Skin of body (tissue), 1 donor: ENCODE measurements at regions not wholly inside any gene's neighbourhood (a gene's known extent, or its start where the extent isn't known, plus 50 kb on each side); places are given as distances from the start of the nearest gene placed in this dataset.

Experiments used
- DNase-seq: peaks from one replicate; lab custom pipeline; 2025; lab: John Stamatoyannopoulos, UW

GRCh38 chr14:66152747-66153146 lies 333.4 kb upstream of the CCDC196 start:
- peak; percentile 59 for DNase-seq

- no peak for DNase-seq
Observed at GRCh38 chr14:66163023-66163422, 323.1 kb upstream of the CCDC196 start.

DNA sequence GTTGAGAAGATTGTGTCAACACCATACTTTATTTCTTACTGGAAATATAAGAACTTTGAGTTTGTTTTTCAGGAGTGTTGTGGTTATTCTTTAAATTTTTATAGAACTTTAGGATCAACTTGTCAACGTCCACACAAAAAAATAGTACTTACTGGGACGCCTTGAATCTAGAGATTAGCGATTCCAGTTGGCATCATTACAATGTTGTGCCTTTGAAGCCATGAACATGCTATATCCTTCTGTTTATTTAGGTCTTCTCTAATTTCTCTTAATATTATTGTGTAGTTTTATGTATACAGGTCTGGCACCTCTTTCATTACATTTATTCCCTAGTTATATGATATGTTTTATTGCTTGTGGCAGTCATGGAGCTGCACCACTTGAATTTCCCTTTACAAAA lies 320.8 kb upstream of the CCDC196 start:
- DNase-seq, result no peak

DNA sequence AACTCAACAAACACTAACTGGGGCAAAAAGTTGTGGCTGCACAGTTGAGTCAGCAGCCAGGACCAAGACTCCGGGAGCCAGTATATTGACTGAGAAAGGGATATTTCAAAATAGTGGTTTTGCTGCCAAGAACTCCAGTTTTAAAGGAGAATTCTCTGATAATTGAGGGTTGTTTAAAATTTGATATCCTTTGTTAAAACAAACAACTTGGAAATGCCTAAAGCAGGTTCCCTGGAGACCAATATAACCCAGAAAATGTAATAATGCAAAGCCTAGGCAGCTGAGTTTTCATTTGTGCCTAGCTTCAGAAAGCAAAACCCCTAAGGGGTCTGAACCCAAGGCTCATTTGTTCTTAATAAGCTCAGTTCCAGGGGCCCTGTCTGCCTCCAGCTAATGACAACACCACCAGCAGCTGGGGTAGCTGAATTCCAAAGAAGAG lies 311.7 kb upstream of the CCDC196 start:
- DNase-seq, result peak; percentile 7

DNA sequence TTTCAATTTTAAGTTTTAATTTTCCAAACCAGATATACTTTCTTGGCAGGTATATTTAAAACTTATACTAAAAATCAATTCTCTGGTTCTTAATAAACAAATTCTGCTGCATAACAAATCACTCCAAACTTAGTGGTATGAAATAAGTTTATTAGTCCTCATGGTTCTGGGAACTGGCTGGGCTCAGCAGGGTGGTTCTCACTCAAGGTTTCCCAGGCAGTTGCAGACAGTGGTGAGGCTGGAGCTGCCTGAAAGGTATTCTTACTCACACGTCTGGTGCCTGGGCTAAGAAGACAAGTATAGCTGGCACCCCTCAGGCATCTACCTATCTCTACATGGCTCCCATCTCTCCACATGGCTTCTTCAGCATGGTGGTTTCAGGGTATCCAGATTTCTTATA lies 308.2 kb upstream of the CCDC196 start:
- no peak for DNase-seq

- DNase-seq, result no peak
Observed at GRCh38 chr14:66196670-66197069, 289.5 kb upstream of the CCDC196 start.

DNA sequence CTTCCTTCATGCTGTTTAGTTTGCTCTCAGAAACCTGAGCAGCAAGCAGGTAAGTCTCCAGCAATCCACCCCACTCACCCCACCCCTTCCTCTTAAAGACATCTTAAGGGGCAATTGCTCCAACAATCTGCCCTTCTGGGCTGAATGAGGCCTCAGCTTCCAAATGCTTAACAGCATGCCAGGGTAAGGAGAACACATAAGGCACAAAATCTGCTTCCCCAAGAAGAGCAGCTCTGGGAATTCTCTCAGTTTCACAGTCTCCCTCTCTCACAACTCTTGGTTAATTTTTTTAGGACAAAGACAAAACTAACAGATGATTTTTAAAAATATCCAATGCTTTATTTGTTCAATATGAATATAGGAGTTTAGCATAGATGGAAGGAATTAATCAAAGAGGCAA lies 288.9 kb upstream of the CCDC196 start:
- no peak for DNase-seq

DNA sequence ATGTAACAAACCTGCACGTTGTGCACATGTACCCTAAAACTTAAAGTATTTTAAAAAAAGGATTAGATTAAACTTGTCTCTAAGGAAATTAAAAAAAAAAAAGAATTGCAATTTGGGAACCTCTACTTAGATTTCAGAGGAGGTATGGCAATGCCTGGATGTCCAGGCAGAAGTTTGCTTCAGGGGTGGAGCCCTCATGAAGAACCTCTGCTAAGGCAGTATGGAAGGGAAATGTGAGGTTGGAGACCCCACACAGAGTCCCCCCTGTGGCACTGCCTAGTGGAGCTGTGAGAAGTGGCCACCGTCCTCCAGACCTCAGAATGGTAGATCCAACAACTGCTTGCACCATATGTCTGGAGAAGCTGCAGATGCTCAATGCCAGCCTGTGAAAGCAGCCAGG lies 279.6 kb upstream of the CCDC196 start:
- DNase-seq, result no peak

DNA sequence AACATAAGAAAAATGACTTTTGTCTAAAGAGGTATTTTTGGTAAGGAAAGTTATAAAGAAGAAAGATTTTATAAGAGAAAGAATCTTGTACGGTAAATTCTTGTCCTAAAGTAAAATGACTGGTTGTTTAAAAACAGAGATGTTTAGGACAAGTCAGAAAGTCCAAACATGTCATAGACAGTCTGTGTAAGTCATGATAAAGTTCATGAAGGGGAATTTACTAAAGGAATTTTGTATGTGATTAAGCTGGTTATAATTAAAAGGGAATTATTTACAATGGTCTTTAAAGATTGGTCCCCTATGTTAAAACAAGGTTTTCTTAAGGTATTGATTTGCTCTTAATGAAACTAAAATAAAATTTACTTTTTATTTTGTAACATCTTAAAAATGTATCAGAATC lies 269.4 kb upstream of the CCDC196 start:
- DNase-seq, result no peak

- no peak for DNase-seq
Observed at GRCh38 chr14:66219886-66220285, 266.3 kb upstream of the CCDC196 start.

- no peak for DNase-seq
Observed at GRCh38 chr14:66224492-66225178, 261.5 kb upstream of the CCDC196 start.

- DNase-seq, result no peak
Observed at GRCh38 chr14:66225337-66225736, 260.8 kb upstream of the CCDC196 start.

DNA sequence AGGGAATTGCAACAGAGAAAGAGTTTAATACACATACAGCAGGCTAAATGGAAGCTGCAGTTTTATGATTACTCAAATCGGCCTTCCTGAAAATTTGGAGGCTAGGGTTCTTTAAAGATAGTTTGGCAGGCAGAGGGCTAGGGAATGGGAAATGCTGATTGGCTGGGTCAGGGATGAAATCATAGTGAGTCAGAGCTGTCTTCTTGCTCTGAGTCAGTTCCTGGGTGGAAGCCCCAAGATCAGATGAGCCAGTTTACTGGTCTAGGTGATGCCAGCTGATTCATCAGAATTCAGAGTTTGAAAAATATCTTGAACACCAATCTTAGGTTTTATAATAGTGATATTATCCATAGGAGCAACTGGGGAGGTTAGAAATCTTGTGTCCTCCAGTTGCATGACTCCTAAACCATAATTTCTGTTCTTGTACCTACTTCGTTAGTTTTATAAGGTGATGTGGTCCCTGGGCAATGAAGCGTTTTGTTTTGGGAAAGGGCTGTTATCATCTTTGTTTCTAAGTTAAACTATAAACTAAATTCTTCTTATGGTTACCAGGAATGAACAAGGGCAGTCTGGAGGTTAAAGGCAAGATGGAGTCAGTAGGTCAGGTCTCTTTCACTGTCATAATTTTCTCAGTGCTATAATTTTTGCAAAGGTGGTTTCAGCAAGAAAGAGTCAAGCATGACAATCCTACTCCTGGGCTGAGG lies 257.8 kb upstream of the CCDC196 start:
- DNase-seq, result no peak

DNA sequence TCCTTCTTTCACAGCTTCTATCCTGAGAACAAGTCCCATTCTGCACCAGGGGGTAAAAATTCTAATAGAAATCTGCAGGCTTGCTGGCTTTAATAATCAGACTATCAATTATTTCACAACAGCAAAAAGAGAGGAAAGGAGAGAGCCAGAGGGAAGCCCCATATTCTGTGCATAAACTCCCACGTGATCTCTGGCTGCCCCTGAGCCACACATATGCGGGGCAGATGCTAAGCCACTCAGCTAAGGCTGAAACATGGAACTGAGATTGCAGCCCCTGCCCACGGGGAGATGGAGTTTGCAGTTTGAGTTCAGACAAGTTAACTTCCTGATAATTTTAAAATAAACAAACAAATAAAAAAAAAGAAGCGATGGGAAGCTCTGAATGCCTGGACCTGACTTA lies 254.4 kb upstream of the CCDC196 start:
- DNase-seq, result peak; percentile 76

GRCh38 chr14:66233591-66233990 lies 252.6 kb upstream of the CCDC196 start:
- DNase-seq, result no peak

- no peak for DNase-seq
Observed at GRCh38 chr14:66234411-66234810, 251.8 kb upstream of the CCDC196 start.

DNA sequence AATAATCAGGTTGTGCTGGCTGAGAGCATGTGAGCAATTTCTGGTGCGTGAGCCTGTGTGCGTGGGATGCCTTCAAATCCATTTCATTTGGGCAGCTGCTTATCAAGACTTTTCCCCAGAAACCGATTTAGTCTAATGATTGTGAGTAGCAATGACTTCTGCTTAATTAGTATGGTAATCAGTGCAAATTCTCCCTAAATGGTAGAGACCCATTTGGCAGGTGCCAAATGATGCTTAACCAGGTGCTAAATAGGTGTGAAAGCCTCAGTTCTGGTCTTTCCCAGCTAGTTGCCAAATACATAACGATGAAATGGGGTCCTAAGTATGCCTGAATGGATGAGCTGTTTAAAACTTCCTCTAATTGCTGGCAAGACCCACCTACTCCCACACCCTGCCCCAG lies 248.4 kb upstream of the CCDC196 start:
- DNase-seq, result no peak

DNA sequence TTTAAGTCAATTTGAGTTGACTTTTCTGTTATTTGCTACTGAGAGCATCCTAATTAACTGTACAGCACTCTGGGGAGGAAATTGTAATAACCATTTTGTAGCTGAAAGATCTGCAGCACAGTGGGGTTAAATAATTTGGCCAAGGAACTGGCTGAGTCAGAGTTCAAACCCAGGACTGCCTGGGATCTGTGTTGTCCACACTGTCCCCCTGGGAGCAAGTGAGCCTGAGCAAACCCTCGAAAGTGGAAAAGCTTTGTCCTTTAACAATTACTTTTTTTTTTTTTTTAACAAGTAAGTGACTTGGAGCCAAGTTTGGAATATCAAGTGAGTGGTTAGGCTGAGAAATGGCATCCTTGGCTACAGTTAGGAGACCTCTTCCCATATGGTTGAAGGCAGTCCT lies 247.2 kb upstream of the CCDC196 start:
- DNase-seq, result no peak

DNA sequence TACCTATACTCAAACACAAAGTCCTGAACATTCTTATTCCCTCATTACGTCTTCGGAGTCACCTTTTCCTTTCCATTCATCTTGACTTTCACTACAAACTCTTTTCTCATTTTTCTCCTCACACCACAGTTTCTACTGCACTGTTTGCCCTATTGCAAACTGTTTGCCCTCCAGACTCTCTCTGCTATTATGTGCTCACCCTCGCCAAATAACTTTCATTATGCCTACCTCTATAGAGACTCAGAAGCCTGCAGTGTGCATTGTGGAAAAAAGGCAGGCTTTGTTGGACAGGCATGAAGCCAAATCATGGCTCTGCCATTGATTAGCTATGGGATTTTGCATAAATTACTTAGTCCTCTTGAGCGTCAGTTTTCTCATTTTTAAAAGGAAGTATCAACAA lies 246.6 kb upstream of the CCDC196 start:
- DNase-seq, result no peak

DNA sequence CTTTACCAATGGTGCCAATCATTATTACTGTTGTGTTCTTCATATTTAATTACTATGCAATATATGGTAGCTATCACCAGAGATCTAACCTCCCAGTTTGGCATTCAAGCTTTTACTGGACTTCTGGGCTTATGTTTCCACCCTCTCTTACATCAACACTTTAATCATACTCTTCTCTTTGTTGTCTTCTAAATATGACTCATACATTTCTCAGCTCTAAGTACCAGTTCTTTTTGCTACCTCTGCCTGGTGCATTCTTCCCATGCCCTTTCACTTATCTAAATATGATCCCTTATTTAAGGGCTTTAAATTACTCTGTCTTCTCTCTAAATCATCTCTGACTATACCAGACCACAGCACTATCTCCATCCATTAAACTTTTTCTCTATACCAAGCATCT lies 246.1 kb upstream of the CCDC196 start:
- no peak for DNase-seq

- DNase-seq, result no peak
Observed at GRCh38 chr14:66242001-66242400, 244.2 kb upstream of the CCDC196 start.

DNA sequence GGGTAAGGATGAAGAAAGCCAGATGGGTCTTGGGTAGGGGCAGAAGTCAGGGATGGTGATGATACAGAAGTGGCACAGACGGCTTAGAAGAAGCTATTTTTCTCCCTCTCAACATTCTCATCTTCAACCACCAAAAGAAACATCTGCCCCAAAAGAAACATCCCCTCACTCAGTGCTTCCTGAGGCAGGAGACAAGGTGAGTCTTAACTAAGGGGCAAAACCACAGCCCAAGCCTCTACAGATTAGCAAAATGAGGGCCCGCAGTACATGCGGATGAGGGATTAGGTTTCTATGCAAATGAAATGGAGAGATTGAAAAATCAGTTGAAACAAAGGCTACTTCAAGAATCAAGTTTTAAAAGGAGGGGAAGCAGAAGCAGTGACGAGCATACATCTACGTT lies 241.3 kb upstream of the CCDC196 start:
- DNase-seq, result no peak

DNA sequence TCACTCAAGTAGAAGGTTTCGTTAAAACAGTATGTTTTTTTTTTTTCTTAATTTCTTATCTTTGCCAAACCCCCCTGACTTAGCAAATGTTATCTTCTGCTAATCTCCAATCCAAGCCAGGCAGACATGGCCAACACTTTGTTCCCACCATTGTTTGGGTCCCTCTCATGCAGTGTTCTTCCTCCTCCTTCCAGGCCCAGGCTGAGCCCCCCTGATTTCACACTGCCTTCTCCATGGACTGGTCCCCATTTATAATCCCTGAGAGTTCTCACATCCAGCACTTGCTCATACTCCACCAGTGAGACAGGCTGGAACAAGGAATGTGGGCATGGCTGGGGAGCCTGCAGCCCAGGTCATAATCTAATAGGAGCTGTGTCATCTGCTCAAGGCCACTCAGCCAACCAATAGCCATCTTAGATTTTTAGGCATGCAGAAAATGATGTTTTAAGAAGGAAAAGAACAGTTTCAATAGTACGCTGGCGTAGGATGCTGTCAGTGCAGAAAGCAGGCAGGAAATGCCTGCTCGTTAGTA lies 238.4 kb upstream of the CCDC196 start:
- no peak for DNase-seq
